HEK293 (cell line): ENCODE measurements at regions not wholly inside any gene's neighbourhood (a gene's known extent, or its start where the extent isn't known, plus 50 kb on each side); places are given as distances from the start of the nearest gene placed in this dataset.

ENCODE experiments used
- CTCF ChIA-PET: fragments of 350-600 bp; formaldehyde crosslinking; extraction: SDS; loops from one replicate; lab custom pipeline; 2021; ENCODE audit warnings: antibody characterized with exemption; lab: Yijun Ruan, JAX
- POLR2A ChIA-PET: fragments of 300-600 bp; formaldehyde crosslinking; extraction: SDS; loops from one replicate; lab custom pipeline; 2020; ENCODE audit warnings: antibody characterized with exemption, inconsistent platforms; lab: Yijun Ruan, JAX
- H3K27ac ChIP-seq: fragments of 200-500 bp; sonication (Bioruptor generic); 2 replicates; pipeline ENCODE4 v1.5.1; 2014; ENCODE audit warnings: low read depth, low read length, control low read depth, inconsistent platforms; ENCODE audit errors: extremely low read depth
- H3K36me3 ChIP-seq, 2 experiments: fragments of 200-500 bp in 1 of 2; sonication (Bioruptor generic) in 1 of 2; 1 replicate in 1 of 2; 2 replicates in 1 of 2; pipeline ENCODE4 v1.5.1; 2014 to 2017; ENCODE audit warnings: inconsistent platforms in 2 of 2, low read length in 2 of 2; ENCODE audit not compliant: control insufficient read depth in 2 of 2, insufficient read depth in 1 of 2
- H3K4me1 ChIP-seq: fragments of 200-500 bp; sonication (Bioruptor generic); 2 replicates; pipeline ENCODE4 v1.5.1; 2014; ENCODE audit warnings: mild to moderate bottlenecking, low read length, inconsistent platforms; ENCODE audit not compliant: control insufficient read depth, insufficient read depth
- H3K4me3 ChIP-seq: 2 replicates; pipeline ENCODE4 v1.5.1; 2011; ENCODE audit warnings: low read depth, mild to moderate bottlenecking, control low read depth, low read length, moderate library complexity
- H3K9me3 ChIP-seq: fragments of 200-500 bp; sonication (Bioruptor generic); 2 replicates; pipeline ENCODE4 v1.5.1; 2014; ENCODE audit warnings: low read depth, low read length, inconsistent platforms; ENCODE audit not compliant: control insufficient read depth, insufficient read depth
- BCL11A ChIP-seq: fragments of 450-650 bp; formaldehyde crosslinking; IDR thresholded peaks from 2 replicates; pipeline ENCODE4 v1.5.1; 2016; ENCODE audit warnings: low read depth, missing biosample characterization, missing genetic modification characterization
- MEIS1 ChIP-seq: sonication (generic); formaldehyde crosslinking; IDR thresholded peaks from 2 replicates; pipeline ENCODE4 v1.8.1; 2022; ENCODE audit warnings: missing genetic modification reagents, mild to moderate bottlenecking, borderline replicate concordance
- TRIM28 ChIP-seq: IDR thresholded peaks from 2 replicates; pipeline ENCODE4 v1.6.1; 2011; ENCODE audit warnings: low read length, control low read depth, borderline replicate concordance
- ZFP37 ChIP-seq: fragments of 450-650 bp; formaldehyde crosslinking; IDR thresholded peaks from 2 replicates; pipeline ENCODE4 v1.5.1; 2016; ENCODE audit warnings: missing biosample characterization, missing genetic modification characterization
- ZNF175 ChIP-seq: fragments of 450-650 bp; formaldehyde crosslinking; IDR thresholded peaks from 2 replicates; pipeline ENCODE4 v1.5.1; 2016; ENCODE audit warnings: missing biosample characterization, missing genetic modification characterization
- ZNF221 ChIP-seq: fragments of 450-650 bp; formaldehyde crosslinking; IDR thresholded peaks from 2 replicates; pipeline ENCODE4 v1.5.1; 2017; ENCODE audit warnings: missing biosample characterization, missing genetic modification characterization, borderline replicate concordance
- ZNF239 ChIP-seq: fragments of 450-650 bp; formaldehyde crosslinking; IDR thresholded peaks from 2 replicates; pipeline ENCODE4 v1.5.1; 2016; ENCODE audit warnings: missing biosample characterization, missing genetic modification characterization
- ZNF571 ChIP-seq: fragments of 450-650 bp; formaldehyde crosslinking; IDR thresholded peaks from 2 replicates; pipeline ENCODE4 v1.5.0; 2017; ENCODE audit warnings: missing biosample characterization, missing genetic modification characterization
- ZNF654 ChIP-seq: fragments of 450-650 bp; formaldehyde crosslinking; IDR thresholded peaks from 2 replicates; pipeline ENCODE4 v1.5.1; 2016; ENCODE audit warnings: low read depth, missing biosample characterization, missing genetic modification characterization
- ZNF777 ChIP-seq: fragments of 450-650 bp; formaldehyde crosslinking; IDR thresholded peaks from 2 replicates; pipeline ENCODE4 v1.5.1; 2017; ENCODE audit warnings: missing biosample characterization, missing genetic modification characterization, borderline replicate concordance
- TF ChIP-seq, protein P1 (sequence below): IDR thresholded peaks from 2 replicates; pipeline ENCODE4 v1.6.1; 2011; ENCODE audit warnings: mild to moderate bottlenecking, low read depth, low read length, borderline replicate concordance
- TF ChIP-seq, protein P2 (sequence below): fragments of 450-650 bp; formaldehyde crosslinking; IDR thresholded peaks from 2 replicates; pipeline ENCODE4 v1.5.1; 2016; ENCODE audit warnings: missing biosample characterization, missing genetic modification characterization
- TF ChIP-seq, protein P3 (sequence below): fragments of 450-650 bp; formaldehyde crosslinking; IDR thresholded peaks from 2 replicates; pipeline ENCODE4 v1.5.1; 2017; ENCODE audit warnings: missing biosample characterization, missing genetic modification characterization
- TF ChIP-seq, protein P4 (sequence below): fragments of 450-650 bp; formaldehyde crosslinking; IDR thresholded peaks from 2 replicates; pipeline ENCODE4 v1.5.1; 2016; ENCODE audit warnings: missing biosample characterization, missing genetic modification characterization
- TF ChIP-seq, protein P5 (sequence below): fragments of 450-650 bp; formaldehyde crosslinking; IDR thresholded peaks from 2 replicates; pipeline ENCODE4 v1.5.1; 2016; ENCODE audit warnings: missing biosample characterization, missing genetic modification characterization

DNA sequence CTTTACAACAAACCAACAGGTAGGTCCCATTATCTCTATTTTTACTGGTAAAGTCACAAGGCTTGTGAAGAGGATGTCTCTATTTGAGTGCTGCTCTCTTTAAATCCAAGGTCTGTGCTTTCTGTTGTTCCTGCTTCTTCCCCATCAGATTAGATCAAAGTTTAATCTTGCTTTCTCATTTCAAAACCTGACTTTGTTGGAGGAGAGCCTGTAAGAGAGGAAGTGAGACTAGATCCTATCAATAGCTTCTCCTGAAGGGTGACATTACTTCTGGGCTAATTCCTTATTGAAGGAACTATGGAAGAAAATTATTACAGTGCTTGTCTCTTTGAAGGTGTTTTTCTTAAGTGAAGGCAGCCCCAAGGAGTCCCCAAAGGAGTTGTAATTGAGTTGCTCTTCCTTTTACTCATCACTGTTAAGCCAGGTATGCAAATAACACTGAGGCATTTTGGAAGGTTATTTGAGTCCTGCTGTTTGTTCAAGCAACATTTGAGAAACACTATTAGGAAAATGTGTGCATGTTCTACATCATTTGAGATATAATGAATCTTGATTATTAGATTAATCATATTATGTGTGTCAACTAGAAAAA is 146.2 kb upstream of the MBL2 start:
- Histone ChIP-seq H3K36me3 (no peaks in the 10 kb centered on the region), H3K27ac (no peak overlapping the region)
- TF ChIP-seq ZNF175: no peak
- no peak for TF ChIP-seq ZFP37 (tag by site-specific recombination)
- TF ChIP-seq, all 188 proteins: peak for 0
- H3K9me3 ChIP-seq: no peaks in the 10 kb centered on the region
- H3K4me1 ChIP-seq: no peaks in the 10 kb centered on the region
- POLR2A ChIA-PET: no interaction called here
- CTCF ChIA-PET: no interaction called here
- no peak overlapping the region for H3K4me3 ChIP-seq

DNA sequence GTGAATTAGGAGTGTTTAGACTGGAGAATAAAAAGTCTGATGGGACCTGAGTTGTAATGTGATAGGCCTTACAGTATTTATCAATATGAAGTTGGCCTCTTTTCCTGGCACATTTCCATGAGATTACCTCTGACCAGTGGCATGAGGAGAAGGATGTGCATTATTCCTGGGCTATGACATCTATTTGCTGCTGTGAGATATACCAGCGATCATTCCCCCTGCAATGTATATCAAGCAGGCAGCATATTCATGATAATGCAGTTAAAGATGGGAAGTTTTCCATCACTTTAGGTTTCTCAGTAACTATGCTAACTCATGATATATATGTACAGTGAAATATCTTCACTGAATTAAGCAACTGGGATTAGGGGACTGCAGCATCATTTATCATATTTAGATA is 142.8 kb upstream of the MBL2 start:
- ChIA-PET POLR2A (interaction anchor here (0.6 kb wide), 1 partner anchor 9 kb away, joined by 5 read pairs; no protein-coding TSS in a partner anchor), CTCF (interaction anchor here (0.6 kb wide), 1 partner anchor 556 kb away, joined by 4 read pairs; no protein-coding TSS in a partner anchor)
- Histone ChIP-seq H3K4me3 (no peak overlapping the region), H3K9me3 (no peaks in the 10 kb centered on the region), H3K4me1 (no peaks in the 10 kb centered on the region), H3K36me3 (no peaks in the 10 kb centered on the region), H3K27ac (no peak overlapping the region)
- TF ChIP-seq ZNF239 (tag by site-specific recombination) (no peak), TRIM28 (no peak), ZNF221 (no peak), ZNF654 (tag by site-specific recombination) (no peak), MEIS1 (no peak), ZNF571 (tag by site-specific recombination) (no peak), ZNF777 (tag by site-specific recombination) (no peak), BCL11A (tag by site-specific recombination) (no peak)
- TF ChIP-seq, protein P1, sequence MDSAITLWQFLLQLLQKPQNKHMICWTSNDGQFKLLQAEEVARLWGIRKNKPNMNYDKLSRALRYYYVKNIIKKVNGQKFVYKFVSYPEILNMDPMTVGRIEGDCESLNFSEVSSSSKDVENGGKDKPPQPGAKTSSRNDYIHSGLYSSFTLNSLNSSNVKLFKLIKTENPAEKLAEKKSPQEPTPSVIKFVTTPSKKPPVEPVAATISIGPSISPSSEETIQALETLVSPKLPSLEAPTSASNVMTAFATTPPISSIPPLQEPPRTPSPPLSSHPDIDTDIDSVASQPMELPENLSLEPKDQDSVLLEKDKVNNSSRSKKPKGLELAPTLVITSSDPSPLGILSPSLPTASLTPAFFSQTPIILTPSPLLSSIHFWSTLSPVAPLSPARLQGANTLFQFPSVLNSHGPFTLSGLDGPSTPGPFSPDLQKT: no peak
- TF ChIP-seq, protein P2, sequence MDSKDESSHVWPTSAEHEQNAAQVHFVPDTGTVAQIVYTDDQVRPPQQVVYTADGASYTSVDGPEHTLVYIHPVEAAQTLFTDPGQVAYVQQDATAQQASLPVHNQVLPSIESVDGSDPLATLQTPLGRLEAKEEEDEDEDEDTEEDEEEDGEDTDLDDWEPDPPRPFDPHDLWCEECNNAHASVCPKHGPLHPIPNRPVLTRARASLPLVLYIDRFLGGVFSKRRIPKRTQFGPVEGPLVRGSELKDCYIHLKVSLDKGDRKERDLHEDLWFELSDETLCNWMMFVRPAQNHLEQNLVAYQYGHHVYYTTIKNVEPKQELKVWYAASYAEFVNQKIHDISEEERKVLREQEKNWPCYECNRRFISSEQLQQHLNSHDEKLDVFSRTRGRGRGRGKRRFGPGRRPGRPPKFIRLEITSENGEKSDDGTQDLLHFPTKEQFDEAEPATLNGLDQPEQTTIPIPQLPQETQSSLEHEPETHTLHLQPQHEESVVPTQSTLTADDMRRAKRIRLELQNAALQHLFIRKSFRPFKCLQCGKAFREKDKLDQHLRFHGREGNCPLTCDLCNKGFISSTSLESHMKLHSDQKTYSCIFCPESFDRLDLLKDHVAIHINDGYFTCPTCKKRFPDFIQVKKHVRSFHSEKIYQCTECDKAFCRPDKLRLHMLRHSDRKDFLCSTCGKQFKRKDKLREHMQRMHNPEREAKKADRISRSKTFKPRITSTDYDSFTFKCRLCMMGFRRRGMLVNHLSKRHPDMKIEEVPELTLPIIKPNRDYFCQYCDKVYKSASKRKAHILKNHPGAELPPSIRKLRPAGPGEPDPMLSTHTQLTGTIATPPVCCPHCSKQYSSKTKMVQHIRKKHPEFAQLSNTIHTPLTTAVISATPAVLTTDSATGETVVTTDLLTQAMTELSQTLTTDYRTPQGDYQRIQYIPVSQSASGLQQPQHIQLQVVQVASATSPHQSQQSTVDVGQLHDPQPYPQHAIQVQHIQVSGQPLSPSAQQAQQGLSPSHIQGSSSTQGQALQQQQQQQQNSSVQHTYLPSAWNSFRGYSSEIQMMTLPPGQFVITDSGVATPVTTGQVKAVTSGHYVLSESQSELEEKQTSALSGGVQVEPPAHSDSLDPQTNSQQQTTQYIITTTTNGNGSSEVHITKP: no peak
- TF ChIP-seq, protein P3, sequence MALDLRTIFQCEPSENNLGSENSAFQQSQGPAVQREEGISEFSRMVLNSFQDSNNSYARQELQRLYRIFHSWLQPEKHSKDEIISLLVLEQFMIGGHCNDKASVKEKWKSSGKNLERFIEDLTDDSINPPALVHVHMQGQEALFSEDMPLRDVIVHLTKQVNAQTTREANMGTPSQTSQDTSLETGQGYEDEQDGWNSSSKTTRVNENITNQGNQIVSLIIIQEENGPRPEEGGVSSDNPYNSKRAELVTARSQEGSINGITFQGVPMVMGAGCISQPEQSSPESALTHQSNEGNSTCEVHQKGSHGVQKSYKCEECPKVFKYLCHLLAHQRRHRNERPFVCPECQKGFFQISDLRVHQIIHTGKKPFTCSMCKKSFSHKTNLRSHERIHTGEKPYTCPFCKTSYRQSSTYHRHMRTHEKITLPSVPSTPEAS: no peak
- TF ChIP-seq, protein P4, sequence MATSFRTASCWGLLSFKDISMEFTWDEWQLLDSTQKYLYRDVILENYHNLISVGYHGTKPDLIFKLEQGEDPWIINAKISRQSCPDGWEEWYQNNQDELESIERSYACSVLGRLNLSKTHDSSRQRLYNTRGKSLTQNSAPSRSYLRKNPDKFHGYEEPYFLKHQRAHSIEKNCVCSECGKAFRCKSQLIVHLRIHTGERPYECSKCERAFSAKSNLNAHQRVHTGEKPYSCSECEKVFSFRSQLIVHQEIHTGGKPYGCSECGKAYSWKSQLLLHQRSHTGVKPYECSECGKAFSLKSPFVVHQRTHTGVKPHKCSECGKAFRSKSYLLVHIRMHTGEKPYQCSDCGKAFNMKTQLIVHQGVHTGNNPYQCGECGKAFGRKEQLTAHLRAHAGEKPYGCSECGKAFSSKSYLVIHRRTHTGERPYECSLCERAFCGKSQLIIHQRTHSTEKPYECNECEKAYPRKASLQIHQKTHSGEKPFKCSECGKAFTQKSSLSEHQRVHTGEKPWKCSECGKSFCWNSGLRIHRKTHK: no peak
- TF ChIP-seq, protein P5, sequence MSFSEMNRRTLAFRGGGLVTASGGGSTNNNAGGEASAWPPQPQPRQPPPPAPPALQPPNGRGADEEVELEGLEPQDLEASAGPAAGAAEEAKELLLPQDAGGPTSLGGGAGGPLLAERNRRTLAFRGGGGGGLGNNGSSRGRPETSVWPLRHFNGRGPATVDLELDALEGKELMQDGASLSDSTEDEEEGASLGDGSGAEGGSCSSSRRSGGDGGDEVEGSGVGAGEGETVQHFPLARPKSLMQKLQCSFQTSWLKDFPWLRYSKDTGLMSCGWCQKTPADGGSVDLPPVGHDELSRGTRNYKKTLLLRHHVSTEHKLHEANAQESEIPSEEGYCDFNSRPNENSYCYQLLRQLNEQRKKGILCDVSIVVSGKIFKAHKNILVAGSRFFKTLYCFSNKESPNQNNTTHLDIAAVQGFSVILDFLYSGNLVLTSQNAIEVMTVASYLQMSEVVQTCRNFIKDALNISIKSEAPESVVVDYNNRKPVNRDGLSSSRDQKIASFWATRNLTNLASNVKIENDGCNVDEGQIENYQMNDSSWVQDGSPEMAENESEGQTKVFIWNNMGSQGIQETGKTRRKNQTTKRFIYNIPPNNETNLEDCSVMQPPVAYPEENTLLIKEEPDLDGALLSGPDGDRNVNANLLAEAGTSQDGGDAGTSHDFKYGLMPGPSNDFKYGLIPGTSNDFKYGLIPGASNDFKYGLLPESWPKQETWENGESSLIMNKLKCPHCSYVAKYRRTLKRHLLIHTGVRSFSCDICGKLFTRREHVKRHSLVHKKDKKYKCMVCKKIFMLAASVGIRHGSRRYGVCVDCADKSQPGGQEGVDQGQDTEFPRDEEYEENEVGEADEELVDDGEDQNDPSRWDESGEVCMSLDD (tag by site-specific recombination): no peak
